HepG2 (cell line): ENCODE measurements at regions not wholly inside any gene's neighbourhood (a gene's known extent, or its start where the extent isn't known, plus 50 kb on each side); places are given as distances from the start of the nearest gene placed in this dataset.

Experiments
- ATAC-seq: fragments of 200-7000 bp; cut with Tn5 transposase; 3 replicates; pipeline ENCODE4 v1.9.1; 2020; ENCODE audit warnings: mild to moderate bottlenecking, moderate library complexity
- BruUV-seq: library from RNA; stranded (reverse); fragments of 400-500 nt; replicated peaks from 2 replicates; lab custom pipeline; 2021; lab: Mats Ljungman, UMichigan
- CTCF ChIA-PET: fragments of 300-600 bp; formaldehyde crosslinking; extraction: SDS; loops from one replicate; lab custom pipeline; 2021; ENCODE audit warnings: low total read pairs, inconsistent platforms, low intra/inter-chr PET ratio; lab: Yijun Ruan, JAX
- POLR2A ChIA-PET: fragments of 350-600 bp; sonication (Branson Sonifier 250); formaldehyde crosslinking; loops from one replicate; lab custom pipeline; 2020; ENCODE audit warnings: antibody characterized with exemption, inconsistent platforms; lab: Yijun Ruan, JAX
- DNase-seq: peaks from one replicate; pipeline ENCODE4 v3.0.0-alpha.2; 2015; ENCODE audit warnings: low spot score
- FAIRE-seq: peaks from 3 replicates; lab custom pipeline; 2011; peaks lifted over from hg19 to GRCh38; lab: Jason Lieb, UNC
- H2AFZ ChIP-seq: one replicate; pipeline ENCODE4 v1.6.1; 2011; ENCODE audit warnings: low read length, inconsistent platforms
- H3K27ac ChIP-seq: fragments of 300-600 bp; 3 replicates; pipeline ENCODE4 v1.8.0; 2011; ENCODE audit warnings: mixed run types, mild to moderate bottlenecking, mixed read lengths, low read length, inconsistent platforms; ENCODE audit not compliant: insufficient read depth; ENCODE audit errors: extremely low read length
- H3K27me3 ChIP-seq, 2 experiments: fragments of 200-600 bp in 1 of 2; 2 replicates in 1 of 2; 3 replicates in 1 of 2; pipeline versions ENCODE4 v1.6.0 to v1.8.0; 2011; ENCODE audit warnings: low read length in 2 of 2, mild to moderate bottlenecking in 2 of 2, moderate library complexity in 2 of 2, inconsistent platforms in 1 of 2; ENCODE audit not compliant: insufficient read depth in 2 of 2, control insufficient read depth in 1 of 2
- H3K36me3 ChIP-seq, 2 experiments: fragments of 200-600 bp in 1 of 2; replicated peaks in 1 of 2; 2 replicates in 1 of 2; 3 replicates in 1 of 2; pipeline versions ENCODE4 v1.5.1 to v1.8.0; 2011; ENCODE audit warnings: low read length in 2 of 2, inconsistent platforms in 1 of 2; ENCODE audit not compliant: insufficient read depth in 2 of 2, control insufficient read depth in 1 of 2
- H3K4me1 ChIP-seq: 2 replicates; pipeline ENCODE4 v1.5.1; 2012; ENCODE audit warnings: low read length, inconsistent platforms; ENCODE audit not compliant: insufficient read depth
- H3K4me2 ChIP-seq: 2 replicates; pipeline ENCODE4 v1.6.0; 2011; ENCODE audit warnings: low read depth, low read length, inconsistent platforms
- H3K4me3 ChIP-seq, 3 experiments: fragments of 200-600 bp in 1 of 3; sonication (generic), shearing (Covaris generic) in 1 of 3; replicated peaks in 1 of 3; 2 replicates each; pipeline ENCODE4 v1.5.1; 2011 to 2016; ENCODE audit warnings: low read length in 3 of 3, inconsistent platforms in 2 of 3, low read depth in 2 of 3, mild to moderate bottlenecking in 2 of 3, control low read depth in 1 of 3, mixed read lengths in 1 of 3; ENCODE audit not compliant: insufficient read depth in 1 of 3
- H3K79me2 ChIP-seq: one replicate; pipeline ENCODE4 v1.6.1; 2011; ENCODE audit warnings: low read length, inconsistent platforms; ENCODE audit not compliant: insufficient read depth
- H3K9ac ChIP-seq: 2 replicates; pipeline ENCODE4 v1.6.0; 2011; ENCODE audit warnings: mild to moderate bottlenecking, low read depth, low read length, inconsistent platforms; ENCODE audit not compliant: insufficient read depth
- H3K9me3 ChIP-seq: 2 replicates; pipeline ENCODE4 v1.5.1; 2012; ENCODE audit warnings: mild to moderate bottlenecking, low read length
- H4K20me1 ChIP-seq: 2 replicates; pipeline ENCODE4 v1.6.0; 2011; ENCODE audit warnings: inconsistent platforms, mild to moderate bottlenecking, low read length, moderate library complexity; ENCODE audit not compliant: insufficient read depth
- ADNP ChIP-seq: sonication (generic); formaldehyde crosslinking; IDR thresholded peaks from 2 replicates; pipeline ENCODE4 v1.4.0; 2020; ENCODE audit warnings: missing genetic modification reagents
- CENPX ChIP-seq: sonication (generic); formaldehyde crosslinking; IDR thresholded peaks from 2 replicates; pipeline ENCODE4 v1.9.0; 2021; ENCODE audit warnings: mild to moderate bottlenecking, missing genetic modification reagents, moderate library complexity
- CHD4 ChIP-seq: fragments of 200-600 bp; sonication (generic); IDR thresholded peaks from 2 replicates; pipeline ENCODE4 v1.7.0; 2017; ENCODE audit warnings: mild to moderate bottlenecking, low read length, borderline replicate concordance
- FOXK1 ChIP-seq: sonication (generic); formaldehyde crosslinking; IDR thresholded peaks from 2 replicates; pipeline ENCODE4 v1.4.0; 2020; ENCODE audit warnings: low read depth, missing genetic modification reagents, borderline replicate concordance
- PBX3 ChIP-seq: sonication (generic); formaldehyde crosslinking; IDR thresholded peaks from 2 replicates; pipeline ENCODE4 v1.8.1; 2023; ENCODE audit warnings: missing genetic modification reagents, inconsistent platforms, borderline replicate concordance
- SKI ChIP-seq: fragments of 450-650 bp; IDR thresholded peaks from one replicate; pipeline ENCODE4 v1.6.1; 2018; ENCODE audit warnings: mild to moderate bottlenecking; ENCODE audit not compliant: partially characterized antibody
- SMAD1 ChIP-seq: sonication (generic); formaldehyde crosslinking; IDR thresholded peaks from 2 replicates; pipeline ENCODE4 v1.4.0; 2020; ENCODE audit warnings: missing genetic modification reagents, low read depth, mild to moderate bottlenecking, borderline replicate concordance
- ZNF256 ChIP-seq: sonication (generic); formaldehyde crosslinking; conservative IDR thresholded peaks from 2 replicates; pipeline ENCODE4 v1.4.0; 2020; ENCODE audit warnings: missing genetic modification reagents
- ZNF780A ChIP-seq: sonication (generic); formaldehyde crosslinking; IDR thresholded peaks from 2 replicates; pipeline ENCODE4 v1.8.0; 2022; ENCODE audit warnings: mild to moderate bottlenecking, missing genetic modification reagents, moderate library complexity
- ZNF83 ChIP-seq: sonication (generic); formaldehyde crosslinking; IDR thresholded peaks from 2 replicates; pipeline ENCODE4 v1.4.0; 2020; ENCODE audit warnings: missing genetic modification reagents, mild to moderate bottlenecking, borderline replicate concordance
- ZSCAN31 ChIP-seq: sonication (generic); formaldehyde crosslinking; IDR thresholded peaks from 2 replicates; pipeline ENCODE4 v1.5.0; 2020; ENCODE audit warnings: low read depth, mild to moderate bottlenecking, missing genetic modification reagents
- WGBS: methylation state at CpG from one replicate; pipeline ENCODE4 v1.1.6; 2017; ENCODE audit warnings: low lambda C conversion rate; 5-methylcytosine and 5-hydroxymethylcytosine counted together
- in situ Hi-C: cut with HindIII; loops from 2 replicates; pipeline ENCODE4 v1.10.0; 2017; ENCODE audit warnings: low pct_unique_long_range_greater_than_20kb; ENCODE audit not compliant: extremely low pct_ligation_motif_present
- intact Hi-C: fragments of 100-400 bp; cut with micrococcal nuclease; formaldehyde crosslinking; loops from one replicate; pipeline ENCODE4 v1.10.0; 2022; ENCODE audit not compliant: unreplicated experiment
- TF ChIP-seq, protein P1 (sequence below): IDR thresholded peaks from 2 replicates; pipeline ENCODE4 v1.6.1; 2016; ENCODE audit warnings: missing compliant biosample characterization, missing genetic modification reagents, borderline replicate concordance
- TF ChIP-seq, protein P2 (sequence below): sonication (generic); formaldehyde crosslinking; IDR thresholded peaks from 2 replicates; pipeline ENCODE4 v1.8.0; 2022; ENCODE audit warnings: mild to moderate bottlenecking, missing genetic modification reagents; ENCODE audit not compliant: insufficient replicate concordance
- TF ChIP-seq, protein P3 (sequence below): sonication (generic); formaldehyde crosslinking; IDR thresholded peaks from 2 replicates; pipeline ENCODE4 v1.4.0; 2020; ENCODE audit warnings: missing genetic modification reagents

GRCh38 chr4:83782591-83782990, 246.7 kb downstream of the GPAT3 start:
- ATAC-seq: no peak
- 50% methylated on average over 6 of the region's 6 CpGs for WGBS
- ChIA-PET POLR2A (no interaction called here), CTCF (no interaction called here)
- H4K20me1 ChIP-seq: no peaks in the 10 kb centered on the region
- H3K9me3 ChIP-seq: no peaks in the 10 kb centered on the region
- in situ Hi-C loops (no loop called here), intact Hi-C loops (no loop called here)
- no peak overlapping the region for H2AFZ ChIP-seq
- TF ChIP-seq SMAD1 (CRISPR knock-in tag) (no peak), CHD4 (no peak), ZNF256 (CRISPR knock-in tag) (no peak)
- TF ChIP-seq, protein P1, sequence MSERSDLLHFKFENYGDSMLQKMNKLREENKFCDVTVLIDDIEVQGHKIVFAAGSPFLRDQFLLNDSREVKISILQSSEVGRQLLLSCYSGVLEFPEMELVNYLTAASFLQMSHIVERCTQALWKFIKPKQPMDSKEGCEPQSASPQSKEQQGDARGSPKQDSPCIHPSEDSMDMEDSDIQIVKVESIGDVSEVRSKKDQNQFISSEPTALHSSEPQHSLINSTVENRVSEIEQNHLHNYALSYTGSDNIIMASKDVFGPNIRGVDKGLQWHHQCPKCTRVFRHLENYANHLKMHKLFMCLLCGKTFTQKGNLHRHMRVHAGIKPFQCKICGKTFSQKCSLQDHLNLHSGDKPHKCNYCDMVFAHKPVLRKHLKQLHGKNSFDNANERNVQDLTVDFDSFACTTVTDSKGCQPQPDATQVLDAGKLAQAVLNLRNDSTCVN: no peak
- FAIRE-seq: no peak
- no peaks in the 10 kb centered on the region for H3K79me2 ChIP-seq
- no peaks in the 10 kb centered on the region for H3K27me3 ChIP-seq
- H3K4me2 ChIP-seq: no peak overlapping the region
- no peak overlapping the region for H3K4me3 ChIP-seq
- no TSS peak for BruUV-seq
- H3K27ac ChIP-seq: no peak overlapping the region
- no peak overlapping the region for H3K9ac ChIP-seq
- no peaks in the 10 kb centered on the region for H3K4me1 ChIP-seq
- no peaks in the 10 kb centered on the region for H3K36me3 ChIP-seq
- DNase-seq: no peak

- Histone ChIP-seq H3K79me2 (no peaks in the 10 kb centered on the region), H3K9me3 (no peaks in the 10 kb centered on the region), H3K4me3 (no peak overlapping the region), H3K36me3 (no peaks in the 10 kb centered on the region), H3K27me3 (no peaks in the 10 kb centered on the region), H3K9ac (no peak overlapping the region), H4K20me1 (no peaks in the 10 kb centered on the region), H3K4me2 (no peak overlapping the region), H2AFZ (no peak overlapping the region), H3K27ac (no peak overlapping the region), H3K4me1 (no peaks in the 10 kb centered on the region)
- ChIA-PET CTCF (no interaction called here), POLR2A (no interaction called here)
- no peak for DNase-seq
- WGBS: 100% methylated on average over 1 of the region's 1 CpG
- no TSS peak for BruUV-seq
- no peak for ATAC-seq
- FAIRE-seq: no peak
- in situ Hi-C loops (no loop called here), intact Hi-C loops (no loop called here)
- TF ChIP-seq PBX3: no peak
- no peak for TF ChIP-seq ADNP (CRISPR knock-in tag)
- TF ChIP-seq, protein P2, sequence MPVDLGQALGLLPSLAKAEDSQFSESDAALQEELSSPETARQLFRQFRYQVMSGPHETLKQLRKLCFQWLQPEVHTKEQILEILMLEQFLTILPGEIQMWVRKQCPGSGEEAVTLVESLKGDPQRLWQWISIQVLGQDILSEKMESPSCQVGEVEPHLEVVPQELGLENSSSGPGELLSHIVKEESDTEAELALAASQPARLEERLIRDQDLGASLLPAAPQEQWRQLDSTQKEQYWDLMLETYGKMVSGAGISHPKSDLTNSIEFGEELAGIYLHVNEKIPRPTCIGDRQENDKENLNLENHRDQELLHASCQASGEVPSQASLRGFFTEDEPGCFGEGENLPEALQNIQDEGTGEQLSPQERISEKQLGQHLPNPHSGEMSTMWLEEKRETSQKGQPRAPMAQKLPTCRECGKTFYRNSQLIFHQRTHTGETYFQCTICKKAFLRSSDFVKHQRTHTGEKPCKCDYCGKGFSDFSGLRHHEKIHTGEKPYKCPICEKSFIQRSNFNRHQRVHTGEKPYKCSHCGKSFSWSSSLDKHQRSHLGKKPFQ (CRISPR knock-in tag): no peak
- no peak for TF ChIP-seq ZNF780A
- TF ChIP-seq FOXK1 (CRISPR knock-in tag): no peak
- TF ChIP-seq CENPX (CRISPR knock-in tag): no peak
- TF ChIP-seq ZNF83 (CRISPR knock-in tag): no peak
- TF ChIP-seq, protein P3, sequence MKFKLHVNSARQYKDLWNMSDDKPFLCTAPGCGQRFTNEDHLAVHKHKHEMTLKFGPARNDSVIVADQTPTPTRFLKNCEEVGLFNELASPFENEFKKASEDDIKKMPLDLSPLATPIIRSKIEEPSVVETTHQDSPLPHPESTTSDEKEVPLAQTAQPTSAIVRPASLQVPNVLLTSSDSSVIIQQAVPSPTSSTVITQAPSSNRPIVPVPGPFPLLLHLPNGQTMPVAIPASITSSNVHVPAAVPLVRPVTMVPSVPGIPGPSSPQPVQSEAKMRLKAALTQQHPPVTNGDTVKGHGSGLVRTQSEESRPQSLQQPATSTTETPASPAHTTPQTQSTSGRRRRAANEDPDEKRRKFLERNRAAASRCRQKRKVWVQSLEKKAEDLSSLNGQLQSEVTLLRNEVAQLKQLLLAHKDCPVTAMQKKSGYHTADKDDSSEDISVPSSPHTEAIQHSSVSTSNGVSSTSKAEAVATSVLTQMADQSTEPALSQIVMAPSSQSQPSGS (CRISPR knock-in tag): no peak
- no peak for TF ChIP-seq SKI
- no peak for TF ChIP-seq ZSCAN31 (CRISPR knock-in tag)
Observed at GRCh38 chr4:83781434-83781833, 245.5 kb downstream of the GPAT3 start.
